ENCODE measurements at regions not wholly inside any gene's neighbourhood (a gene's known extent, or its start where the extent isn't known, plus 50 kb on each side); places are given as distances from the start of the nearest gene placed in this dataset.
"Not testable (repeated sequence)": the region's sequence is repeated elsewhere in the genome, so short reads cannot be mapped to it uniquely, and the experiment has no call there.

GRCh38 chr2:121135168-121135853 lies 149.7 kb downstream of the TFCP2L1 start:
- no peak for DNase-seq (ENCODE audit: low spot score)

GRCh38 chr2:121136323-121136722 lies 148.7 kb downstream of the TFCP2L1 start:
- DNase-seq (ENCODE audit: low spot score), result no peak

- no peak for DNase-seq (ENCODE audit: low spot score)
Observed at GRCh38 chr2:121137571-121137970, 147.4 kb downstream of the TFCP2L1 start.

DNA sequence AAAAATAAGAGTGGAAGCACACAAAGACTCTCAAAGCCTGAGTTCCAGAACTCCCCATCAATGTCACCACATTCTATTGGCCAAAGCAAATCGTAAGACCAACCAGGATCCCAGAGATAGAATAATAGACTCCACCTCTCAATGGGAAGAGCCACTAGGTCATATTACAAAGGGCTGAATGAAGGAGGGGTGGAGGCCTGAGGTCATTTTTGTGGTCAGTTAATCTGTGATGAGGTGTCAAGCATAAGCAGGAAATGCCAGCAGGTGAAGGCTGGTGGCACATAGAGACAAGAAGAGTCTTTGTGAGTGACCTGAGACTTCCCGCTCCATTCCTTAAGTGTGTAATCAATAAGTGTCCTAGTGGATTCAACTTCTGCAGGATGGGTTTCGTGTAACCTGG lies 144.3 kb downstream of the TFCP2L1 start:
- no peak for DNase-seq (ENCODE audit: low spot score)

DNA sequence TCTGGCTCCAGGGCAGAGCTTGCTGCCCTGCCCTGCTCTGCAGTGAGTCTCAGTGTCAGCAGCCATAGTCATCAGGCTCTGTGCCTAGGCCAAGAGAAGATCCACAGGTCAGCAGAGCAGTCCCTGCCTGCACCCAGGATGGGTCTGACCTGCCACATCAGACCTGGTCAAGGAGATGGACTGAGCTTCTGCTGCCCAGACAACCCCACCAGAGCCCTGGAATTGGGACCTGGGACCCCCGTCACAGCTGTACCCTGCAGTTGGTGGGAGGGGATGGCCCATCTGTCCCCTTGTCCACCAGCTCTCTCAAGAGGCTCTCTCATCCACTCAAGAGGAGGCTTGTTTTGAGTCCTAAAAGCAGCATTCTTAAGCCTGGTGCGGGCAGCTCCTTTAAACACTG lies 142.6 kb downstream of the TFCP2L1 start:
- no peak for DNase-seq (ENCODE audit: low spot score)

DNA sequence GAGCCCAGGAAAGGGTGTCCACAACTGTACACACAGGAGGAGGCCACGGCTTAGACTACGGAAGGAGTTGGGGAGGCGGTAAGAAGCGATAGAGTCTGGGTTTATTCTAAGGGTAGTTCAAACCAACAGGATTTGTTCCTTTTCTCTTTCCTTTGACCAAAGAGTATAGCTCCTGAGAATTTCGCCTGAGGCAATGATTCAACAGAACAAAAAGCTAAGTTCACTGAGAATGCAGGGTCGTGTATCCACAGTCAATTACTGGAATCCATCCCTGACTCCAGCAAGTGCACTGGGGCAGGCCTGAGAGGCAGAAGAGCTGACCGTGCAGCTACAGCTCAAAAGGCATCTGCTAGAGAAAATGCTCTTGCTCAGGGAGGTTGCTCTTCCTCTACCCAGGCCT lies 140.9 kb downstream of the TFCP2L1 start:
- no peak for DNase-seq (ENCODE audit: low spot score)

- DNase-seq (ENCODE audit: low spot score), result no peak
Observed at GRCh38 chr2:121146630-121147029, 138.4 kb downstream of the TFCP2L1 start.

- DNase-seq (ENCODE audit: low spot score), result no peak
Observed at GRCh38 chr2:121147766-121148165, 137.2 kb downstream of the TFCP2L1 start.

DNA sequence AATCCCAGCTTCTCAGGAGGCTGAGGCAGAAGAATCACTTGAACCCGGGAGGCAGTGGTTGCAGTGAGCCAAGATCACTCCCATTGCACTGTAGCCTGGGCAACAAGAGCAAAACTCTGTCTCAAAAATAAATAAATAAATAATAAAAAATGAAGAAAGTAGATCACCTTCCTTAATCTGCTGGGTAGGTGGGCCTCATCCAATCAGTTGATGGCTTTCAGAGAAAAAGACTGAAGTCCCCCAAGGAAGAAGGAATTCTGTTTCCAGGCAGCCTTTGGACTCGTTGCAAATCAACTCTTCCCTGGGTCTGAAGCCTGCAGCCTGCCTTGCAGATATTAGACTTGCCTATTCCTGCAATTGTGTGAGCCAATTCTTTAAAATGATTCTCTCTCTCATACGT lies 136.5 kb downstream of the TFCP2L1 start:
- no peak for DNase-seq (ENCODE audit: low spot score)

- no peak for DNase-seq (ENCODE audit: low spot score)
Observed at GRCh38 chr2:121149384-121149783, 135.6 kb downstream of the TFCP2L1 start.

DNA sequence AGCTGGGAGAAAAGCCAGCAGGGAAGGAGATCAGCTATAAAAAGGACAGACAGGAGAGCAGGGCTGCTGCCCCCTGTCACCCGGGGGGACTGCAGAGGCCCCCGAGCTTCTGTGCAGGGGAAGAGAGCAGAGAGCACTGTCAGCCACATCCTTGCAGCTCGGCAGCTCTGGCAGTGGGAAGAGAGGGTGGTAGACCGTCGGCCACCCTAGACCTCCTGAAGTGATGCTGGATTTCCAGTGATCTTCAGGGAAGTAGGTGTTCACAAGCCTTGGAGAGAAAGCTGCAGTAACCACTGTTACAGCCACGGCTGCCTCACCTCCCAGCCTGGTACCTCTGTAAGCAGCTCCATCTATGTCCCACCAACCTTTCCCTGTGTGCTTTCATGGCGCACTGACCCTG lies 134.9 kb downstream of the TFCP2L1 start:
- DNase-seq (ENCODE audit: low spot score), result no peak

- no peak for DNase-seq (ENCODE audit: low spot score)
Observed at GRCh38 chr2:121150713-121151112, 134.3 kb downstream of the TFCP2L1 start.

- no peak for DNase-seq (ENCODE audit: low spot score)
Observed at GRCh38 chr2:121151311-121152109, 133.5 kb downstream of the TFCP2L1 start.

DNA sequence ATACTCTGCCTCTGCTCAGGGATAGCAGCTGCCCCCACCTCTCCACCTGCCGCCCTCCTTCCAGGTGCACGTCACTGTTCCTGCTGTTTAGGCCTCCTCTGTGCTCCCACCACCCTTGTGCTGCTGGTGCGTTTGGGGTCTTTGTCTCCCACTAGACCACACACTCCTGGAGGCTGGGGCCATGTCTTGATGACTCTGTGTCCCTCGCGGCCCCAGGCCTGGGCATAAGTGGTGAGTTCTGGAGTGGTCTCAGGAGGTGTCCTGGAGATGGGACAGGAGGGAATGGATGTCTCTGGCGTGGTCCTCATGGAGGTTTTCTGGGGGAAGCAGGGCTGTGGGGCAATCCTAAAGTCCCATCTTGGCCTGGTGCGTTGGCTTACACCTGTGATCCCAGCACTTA lies 132.1 kb downstream of the TFCP2L1 start:
- DNase-seq (ENCODE audit: low spot score), result no peak

DNA sequence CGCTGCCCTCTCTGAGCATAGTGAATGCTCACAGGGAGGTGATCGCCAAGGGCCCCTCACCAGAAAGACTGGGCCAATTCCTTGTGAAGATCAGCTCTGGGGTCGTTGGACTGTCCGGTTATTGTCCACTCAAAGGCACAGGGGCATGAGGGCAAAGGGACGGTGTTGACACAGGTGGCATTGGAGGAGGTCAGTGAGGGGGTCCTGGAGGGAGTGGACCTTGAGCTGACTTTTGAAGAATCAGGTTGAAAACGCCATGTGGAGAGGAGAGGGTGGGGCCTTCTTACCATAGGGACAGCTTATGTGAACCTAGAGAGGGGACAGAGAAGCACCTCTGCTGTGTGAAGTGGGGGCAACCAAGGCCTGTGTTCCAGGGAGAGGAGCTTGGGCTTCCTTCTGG lies 131.5 kb downstream of the TFCP2L1 start:
- DNase-seq (ENCODE audit: low spot score), result no peak

DNA sequence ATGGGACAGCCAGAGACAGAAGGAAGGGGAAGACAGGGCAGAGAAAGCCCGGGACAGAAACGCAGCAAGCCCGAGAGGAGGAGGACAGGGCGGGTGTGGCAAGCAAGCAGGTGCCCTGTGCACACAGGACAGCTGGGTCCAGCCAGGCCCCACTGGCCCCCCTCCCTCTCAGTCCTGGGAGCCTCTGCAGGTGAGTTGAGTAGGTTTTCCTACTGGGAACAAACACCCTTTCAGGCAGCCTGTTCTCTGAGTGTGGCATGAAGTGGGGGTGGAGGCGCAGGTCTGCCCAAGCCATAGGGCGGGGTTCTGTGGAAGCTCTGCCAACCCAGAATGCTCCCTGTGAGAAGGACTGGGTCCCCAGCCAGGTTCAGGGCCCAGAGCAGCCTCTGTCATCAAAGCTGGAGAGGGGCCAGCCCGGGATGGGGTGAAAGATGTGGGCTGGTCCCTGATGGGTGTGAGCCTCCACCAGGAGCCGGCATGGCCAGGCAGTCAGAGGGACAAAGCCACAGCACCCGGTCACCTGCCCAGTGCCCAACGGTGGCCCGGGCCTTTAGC lies 129.4 kb downstream of the TFCP2L1 start:
- no peak for DNase-seq (ENCODE audit: low spot score)

GRCh38 chr2:121157481-121157880 lies 127.5 kb downstream of the TFCP2L1 start:
- not testable (repeated sequence) for DNase-seq (ENCODE audit: low spot score)

DNA sequence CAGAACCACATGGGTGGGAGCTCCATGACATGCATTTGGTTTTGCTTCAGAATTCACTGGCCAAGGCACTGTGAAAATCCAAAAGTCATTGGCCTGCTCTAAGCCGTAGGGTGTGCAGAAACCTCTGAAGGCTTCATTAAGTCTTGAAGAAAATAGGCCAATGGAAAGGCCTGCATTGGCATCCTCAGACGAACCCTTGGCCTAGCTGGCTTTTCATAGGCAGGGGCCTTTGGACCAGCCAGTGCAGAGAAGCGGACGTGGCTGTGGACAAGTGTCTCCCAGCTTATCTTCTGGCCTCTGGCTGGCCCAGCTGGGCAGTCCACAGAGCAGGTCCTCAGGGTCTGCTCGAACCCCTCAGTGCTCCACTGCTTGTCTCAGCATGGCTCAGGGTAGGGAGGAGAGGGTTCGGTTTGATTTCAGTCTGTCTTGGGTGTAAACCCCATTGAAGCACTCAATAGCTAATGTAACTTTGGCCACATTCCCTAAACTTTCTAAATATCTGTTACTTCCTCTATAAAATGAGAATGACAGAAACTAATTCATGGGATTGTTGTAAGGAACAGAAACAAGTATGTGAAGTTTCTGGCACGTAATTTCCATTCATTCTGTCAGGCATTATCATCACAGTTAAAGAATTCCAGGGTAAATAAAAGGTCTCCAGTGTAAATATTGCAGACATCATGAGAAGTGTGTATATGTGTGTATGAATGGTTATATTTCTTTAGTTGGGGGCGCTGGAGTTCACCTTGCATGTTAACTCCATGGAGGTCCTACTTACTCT lies 125.5 kb downstream of the TFCP2L1 start:
- no peak for DNase-seq (ENCODE audit: low spot score)

DNA sequence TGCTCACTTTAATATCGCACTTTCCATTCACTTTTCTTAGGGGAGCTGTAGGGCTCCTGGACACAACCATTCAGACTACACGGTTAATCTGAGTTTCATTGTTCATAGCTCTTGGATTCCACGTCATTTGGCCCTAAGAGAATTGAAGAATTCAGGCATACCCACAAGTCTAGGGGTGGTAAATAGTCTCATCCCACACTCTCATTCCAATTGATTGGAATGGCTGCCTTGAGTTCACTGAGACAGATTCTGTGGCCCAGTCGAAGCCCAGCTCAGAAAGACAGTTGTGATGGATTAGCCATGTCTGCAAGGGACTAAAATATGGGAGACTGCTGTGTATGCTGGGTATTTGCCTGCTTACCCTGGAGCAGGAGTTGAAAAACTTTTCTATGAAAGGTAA lies 124.6 kb downstream of the TFCP2L1 start:
- DNase-seq (ENCODE audit: low spot score), result no peak

DNA sequence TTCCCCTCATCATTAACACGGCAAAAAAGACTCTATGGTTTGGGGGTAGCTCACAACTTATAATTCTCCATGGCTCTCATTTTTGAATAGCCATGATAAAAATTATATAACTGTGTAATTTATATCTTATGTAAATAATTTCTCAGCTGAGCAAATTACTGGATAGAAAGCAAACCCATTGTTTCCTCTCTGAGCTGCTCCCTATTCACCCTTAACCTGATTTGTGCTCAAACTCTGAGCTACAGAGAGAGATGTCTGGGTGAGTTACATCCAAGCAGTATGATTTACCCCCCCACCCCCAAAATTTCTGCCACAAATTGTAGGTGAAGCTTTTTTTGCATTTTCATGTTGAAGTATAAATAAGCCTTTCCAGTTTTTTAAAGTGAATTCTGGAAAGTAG lies 123.7 kb downstream of the TFCP2L1 start:
- no peak for DNase-seq (ENCODE audit: low spot score)

DNA sequence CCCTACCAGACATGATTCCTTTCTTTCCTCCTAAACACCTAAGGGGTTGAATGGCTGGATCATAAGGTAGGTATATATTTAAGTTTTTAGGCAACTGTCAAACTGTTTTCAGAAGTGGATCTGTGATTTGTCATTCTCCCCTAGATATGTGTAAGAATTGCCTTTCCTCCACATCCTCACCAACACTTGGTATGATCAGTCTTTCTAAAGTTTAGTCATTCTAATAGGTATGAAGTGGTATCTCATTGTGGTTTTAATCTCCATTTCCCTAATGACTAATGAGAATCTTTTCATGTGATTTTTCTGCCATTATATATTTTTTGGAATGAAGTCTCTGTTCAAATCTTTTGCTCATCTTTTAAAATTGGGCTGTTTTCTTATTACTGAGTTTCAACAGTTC lies 122.1 kb downstream of the TFCP2L1 start:
- no peak for DNase-seq (ENCODE audit: low spot score)

- DNase-seq (ENCODE audit: low spot score), result no peak
Observed at GRCh38 chr2:121164042-121164441, 121.0 kb downstream of the TFCP2L1 start.

Measured in hepatic stellate cell (primary cell).